Stimulated activated CD4-positive, alpha-beta T cell treated with anti-CD3 and anti-CD28 coated beads, Interleukin-2, amount 100 ng/mL, for 4 hours (primary cell): ENCODE measurements at regions not wholly inside any gene's neighbourhood (a gene's known extent, or its start where the extent isn't known, plus 50 kb on each side); places are given as distances from the start of the nearest gene placed in this dataset.
"Not testable (repeated sequence)": the region's sequence is repeated elsewhere in the genome, so short reads cannot be mapped to it uniquely, and the experiment has no call there.

Source experiments
- DNase-seq: peaks from one replicate; pipeline ENCODE4 v3.0.0-alpha.2; 2020; ENCODE audit warnings: low read depth

DNA sequence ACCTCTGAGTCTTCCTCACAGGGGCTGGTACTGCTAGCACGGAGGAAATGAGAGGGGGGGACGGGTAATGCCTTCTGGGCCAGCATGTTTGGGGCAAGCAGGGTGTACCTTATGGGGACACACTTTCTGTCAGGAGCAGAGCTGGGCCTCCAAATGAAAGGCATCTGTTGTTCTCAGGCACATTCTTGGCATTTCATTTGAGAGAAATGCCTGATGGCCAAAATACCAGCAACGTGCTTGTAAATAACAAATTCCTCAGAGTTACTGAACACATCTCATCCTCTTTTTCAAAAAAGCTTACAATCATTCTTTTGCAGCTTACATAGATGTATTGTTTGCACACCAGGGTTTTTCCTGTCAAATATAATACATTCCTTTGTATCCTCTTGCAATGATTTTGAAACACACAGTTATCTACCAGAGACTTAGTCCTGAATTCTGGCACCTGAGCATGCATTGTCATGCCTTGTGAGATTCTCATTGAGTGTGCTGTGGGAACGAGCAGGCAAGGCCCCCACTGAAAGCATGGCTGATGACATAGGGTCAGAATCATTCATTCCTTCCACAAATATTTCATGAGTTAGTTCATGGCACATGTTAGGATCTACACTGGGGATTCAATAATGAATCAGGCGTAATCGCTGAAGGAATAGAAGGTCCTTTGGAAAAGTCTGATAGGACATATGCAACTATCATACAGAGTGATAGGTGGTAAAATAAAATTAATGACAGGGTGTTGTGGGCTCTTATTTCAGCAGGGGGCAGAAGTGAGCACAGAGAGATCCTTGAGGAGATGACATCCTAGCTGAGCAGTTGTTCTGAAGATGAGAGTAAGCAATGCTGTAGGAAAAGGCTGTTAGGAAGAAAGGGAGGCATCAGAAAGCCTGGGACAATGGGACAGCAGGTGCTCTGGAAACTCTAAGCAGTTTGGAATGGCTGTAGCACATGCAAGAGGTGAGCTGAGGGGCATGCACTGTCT lies 260.9 kb upstream of the TUT7 start:
- no peak for DNase-seq

DNA sequence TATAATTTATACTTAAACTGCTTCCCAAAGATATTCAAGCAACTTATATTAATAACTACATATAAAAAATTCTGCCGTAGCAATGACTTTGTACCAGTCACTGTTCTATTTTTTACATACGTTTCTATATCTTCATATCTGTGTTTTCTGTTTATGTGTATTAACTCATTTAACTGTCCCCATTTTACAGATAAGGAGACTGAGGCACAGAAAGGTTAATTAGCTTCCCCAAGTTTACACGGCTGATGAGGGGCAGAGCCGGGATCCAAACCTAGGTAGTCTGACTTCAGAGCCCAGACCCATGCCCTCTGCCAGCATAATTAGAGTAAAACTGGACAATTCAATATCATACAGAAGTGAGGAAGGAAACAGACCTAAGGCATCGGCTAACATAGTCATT lies 259.7 kb upstream of the TUT7 start:
- DNase-seq = no peak

DNA sequence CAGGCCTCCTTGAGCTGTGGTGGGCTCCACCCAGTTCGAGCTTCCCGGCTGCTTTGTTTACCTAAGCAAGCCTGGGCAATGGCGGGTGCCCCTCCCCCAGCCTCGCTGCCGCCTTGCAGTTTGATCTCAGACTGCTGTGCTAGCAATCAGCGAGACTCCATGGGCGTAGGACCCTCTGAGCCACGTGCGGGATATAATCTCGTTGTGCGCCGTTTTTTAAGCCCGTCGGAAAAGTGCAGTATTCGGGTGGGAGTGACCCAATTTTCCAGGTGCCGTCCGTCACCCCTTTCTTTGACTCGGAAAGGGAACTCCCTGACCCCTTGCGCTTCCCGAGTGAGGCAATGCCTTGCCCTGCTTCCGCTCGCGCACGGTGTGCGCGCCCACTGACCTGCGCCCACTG lies 257.3 kb upstream of the TUT7 start:
- not testable (repeated sequence) for DNase-seq

DNA sequence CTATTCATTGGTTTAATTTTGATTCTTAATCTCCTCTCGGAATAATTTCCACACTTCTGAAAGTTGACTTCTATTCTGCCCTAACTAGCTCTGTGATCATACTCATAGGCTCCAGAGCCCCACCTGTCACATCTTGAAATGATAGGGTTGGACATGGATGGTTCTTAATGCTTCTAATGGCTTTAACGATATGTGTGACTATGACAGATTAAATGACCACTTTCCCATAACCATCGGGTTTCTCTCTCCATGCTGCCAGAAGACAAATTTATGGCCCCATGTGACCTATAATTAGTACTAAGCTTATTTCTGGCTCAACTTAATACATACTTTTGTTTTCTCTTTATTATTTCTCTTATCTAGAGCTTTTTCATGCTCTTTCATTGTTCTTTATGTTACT lies 251.1 kb upstream of the TUT7 start:
- DNase-seq = no peak

DNA sequence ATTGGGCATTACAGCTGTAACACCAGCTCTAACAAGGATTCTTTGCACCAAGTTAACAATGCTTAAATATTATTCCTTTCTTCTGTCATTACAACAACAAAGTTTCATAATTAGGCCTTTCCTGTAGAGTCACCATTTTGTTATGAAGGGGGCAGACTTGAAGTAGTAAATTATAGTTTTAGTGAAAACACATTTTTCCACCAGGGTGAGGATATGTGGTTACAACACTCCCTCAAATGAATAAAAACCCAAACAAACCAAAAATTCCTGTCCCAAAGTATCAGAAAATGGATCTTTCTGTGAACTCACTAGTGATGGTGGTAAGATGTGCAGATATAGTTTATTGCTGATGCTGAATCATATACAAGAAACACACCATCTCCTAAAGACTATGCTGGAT lies 250.5 kb upstream of the TUT7 start:
- DNase-seq = no peak

DNA sequence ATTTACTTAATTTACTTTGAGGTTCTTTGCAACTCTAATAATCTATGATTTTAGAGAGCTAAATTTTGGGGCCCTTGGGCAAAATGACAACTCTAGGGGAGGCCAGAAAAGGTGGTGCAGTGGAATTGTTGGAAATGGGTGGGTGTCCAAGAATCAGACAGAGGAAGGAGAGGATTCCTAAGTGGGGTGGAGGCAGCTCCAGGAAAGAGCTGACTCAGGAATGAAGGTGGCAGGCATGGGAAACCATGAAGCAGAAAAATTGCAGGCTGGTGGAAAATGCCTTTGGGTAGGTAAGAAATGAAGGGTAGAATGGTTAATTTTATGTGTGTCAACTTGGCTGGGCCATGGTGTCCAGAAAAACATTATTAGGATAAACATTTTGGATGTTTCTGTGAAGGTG lies 248.5 kb upstream of the TUT7 start:
- no peak for DNase-seq

DNA sequence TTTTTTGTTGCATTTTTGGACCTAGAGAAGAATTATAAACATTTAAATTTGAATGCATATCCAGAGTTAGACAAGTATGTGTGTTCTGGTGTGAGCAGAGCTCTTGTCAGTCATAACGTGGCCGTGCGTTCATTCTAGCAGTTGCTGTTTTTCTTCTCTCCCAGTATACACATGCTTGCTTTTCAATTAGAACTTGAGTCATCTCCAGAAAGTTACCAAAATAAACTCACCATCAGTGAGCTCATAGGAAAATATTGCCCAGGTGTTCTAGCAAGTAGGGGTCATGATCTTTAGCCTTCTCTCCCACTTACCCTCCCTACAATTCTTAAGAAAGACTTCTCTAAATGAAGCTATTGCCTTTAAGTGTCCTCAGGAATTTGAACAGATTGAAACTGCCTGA lies 247.5 kb upstream of the TUT7 start:
- no peak for DNase-seq

DNA sequence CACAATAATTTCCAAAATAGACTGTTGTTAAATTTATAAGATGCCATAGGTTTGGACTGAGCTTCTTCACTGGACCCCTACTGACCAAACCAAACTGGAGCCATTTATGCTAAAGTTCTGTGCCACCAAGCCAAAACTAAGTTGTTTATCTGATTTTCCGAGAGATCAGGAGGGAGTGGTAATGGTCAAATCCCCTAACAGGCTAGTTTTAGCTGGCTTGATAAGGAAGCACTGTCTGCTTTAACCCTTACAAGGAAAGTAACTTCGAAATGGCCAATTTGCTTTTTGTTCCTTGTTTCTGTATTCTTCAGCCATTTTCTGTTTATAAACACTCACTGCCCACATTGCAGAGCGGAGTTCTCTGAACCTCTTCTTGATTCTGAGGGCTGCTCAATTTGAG lies 246.8 kb upstream of the TUT7 start:
- no peak for DNase-seq

DNA sequence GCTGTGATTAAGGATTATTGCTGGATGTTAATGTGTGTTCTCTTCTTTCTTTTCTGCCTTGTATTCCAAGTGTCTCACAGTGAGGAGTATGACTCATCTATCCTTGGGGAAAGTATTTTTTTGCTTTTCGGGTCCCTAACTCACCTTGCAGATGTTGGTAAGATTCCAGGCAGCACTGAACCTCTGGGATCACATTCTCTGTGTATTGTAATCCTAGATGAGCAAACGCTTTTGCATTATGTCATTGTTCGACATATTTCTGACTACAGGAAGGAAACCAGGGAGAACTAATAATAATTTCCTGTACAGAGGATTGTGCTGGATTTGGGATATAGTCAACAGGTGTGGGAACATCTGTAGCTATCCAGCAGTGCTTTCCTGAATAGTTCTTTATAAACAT lies 246.1 kb upstream of the TUT7 start:
- DNase-seq = no peak

DNA sequence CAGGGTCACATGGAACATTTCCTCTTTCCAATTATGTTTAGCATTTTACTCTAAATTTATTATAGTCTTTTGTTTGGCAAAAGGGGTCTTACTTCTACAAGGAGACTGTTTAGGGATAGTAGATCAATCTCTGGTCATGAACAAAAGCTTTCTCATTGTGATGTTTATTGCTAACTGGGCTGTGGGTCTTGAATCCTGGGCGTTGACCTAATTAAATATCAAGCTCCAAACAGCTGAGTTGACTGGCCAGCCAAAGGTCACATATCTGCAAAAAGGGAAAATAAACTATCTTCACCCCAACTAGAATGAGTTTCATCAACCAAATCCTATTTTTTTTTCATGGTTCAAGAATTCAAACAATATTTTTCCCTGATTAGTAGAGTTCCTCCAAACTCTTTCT lies 245.4 kb upstream of the TUT7 start:
- no peak for DNase-seq

DNA sequence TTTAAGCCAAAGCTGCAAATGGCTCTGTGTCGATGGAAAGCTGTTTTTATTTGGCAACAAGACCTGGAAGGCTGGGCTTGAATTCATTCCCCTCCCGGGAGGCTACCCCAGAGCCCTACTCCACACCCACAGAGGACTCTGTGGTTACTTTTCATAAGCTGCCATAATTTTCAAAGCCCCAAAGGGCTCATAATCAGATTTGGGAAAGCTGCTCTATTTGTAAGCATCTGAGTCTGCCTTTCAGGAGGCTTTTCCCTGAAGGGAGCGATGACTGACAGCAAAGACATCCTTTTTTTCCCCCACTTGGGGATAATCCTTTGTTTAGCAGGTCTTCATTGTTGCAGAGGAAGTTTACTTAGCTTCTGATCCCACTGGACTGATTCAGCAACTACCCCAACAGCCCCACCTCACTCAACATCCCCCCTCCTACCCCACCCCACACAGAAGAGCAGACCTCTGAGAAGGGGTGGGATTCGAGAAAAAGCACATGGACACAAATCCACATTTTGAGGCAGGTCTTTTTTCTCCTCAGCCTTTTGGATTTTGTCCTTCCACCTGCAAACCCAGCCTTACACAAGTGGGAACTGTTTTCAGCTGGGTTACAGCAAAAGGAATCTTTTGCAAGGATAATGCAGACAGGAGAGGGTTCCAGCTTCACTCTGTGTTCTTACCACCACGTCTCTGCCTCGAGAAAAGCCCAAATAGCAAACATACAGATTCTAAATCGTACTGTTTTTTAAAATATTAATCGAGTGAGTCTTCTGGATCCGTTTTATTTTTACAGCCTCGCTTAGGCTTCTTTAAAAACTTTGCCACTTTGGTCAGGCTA lies 244.4 kb upstream of the TUT7 start:
- no peak for DNase-seq

DNA sequence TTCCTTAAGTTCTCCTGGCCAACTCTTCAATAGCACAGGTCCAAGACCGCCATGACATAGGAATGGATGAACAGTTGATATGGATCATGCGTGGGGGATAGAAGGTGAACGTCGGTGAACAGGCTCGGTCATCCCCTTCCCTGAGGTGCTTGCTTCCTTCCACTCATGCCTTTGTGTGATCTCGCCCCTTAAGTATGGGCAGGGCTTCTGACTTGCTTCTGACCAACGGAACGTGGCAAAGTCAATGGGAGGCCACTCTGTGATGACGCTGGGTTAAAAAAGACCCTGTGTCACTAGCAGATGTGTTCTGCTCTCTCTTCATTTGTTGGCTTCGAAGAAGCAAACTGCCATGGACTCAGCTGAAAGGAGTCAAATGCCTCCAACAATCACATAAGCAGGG lies 240.5 kb upstream of the TUT7 start:
- no peak for DNase-seq

DNA sequence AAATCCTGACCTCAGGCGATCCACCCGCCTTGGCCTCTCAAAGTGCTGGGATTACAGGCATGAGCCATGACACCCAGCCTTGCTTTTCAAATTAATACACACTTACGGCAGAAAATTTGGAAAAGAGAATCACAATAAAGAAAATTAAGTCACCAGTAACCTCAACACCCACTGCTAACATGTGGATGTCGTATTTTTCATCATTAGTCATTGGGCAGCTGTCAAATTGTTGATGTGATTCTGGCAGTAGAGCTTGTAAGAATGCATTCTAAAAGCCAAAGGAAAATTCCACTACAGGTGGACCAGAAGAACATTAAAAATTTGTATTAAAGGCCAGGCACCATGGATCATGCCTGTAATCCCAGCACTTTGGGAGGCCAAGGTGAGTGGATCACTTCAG lies 237.3 kb upstream of the TUT7 start:
- no peak for DNase-seq

DNA sequence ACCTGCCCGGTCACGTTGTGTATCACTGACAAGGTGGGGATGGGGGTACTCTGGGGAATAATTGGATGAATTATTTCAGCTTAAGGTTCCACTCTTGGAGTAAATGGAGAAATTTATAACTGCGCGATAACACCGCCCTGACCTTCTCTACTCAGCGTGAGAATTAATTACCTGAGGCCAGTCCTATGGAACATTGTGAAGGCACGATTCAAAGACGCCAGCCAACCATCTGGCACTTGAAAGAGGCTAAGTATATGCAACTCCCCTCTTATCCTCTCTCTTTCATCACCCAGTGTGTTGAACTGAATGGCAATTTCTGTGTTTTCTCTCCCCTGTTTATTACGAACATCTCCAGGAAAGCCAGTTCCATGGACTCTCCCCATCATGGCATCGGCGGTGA lies 235.5 kb upstream of the TUT7 start:
- no peak for DNase-seq

DNA sequence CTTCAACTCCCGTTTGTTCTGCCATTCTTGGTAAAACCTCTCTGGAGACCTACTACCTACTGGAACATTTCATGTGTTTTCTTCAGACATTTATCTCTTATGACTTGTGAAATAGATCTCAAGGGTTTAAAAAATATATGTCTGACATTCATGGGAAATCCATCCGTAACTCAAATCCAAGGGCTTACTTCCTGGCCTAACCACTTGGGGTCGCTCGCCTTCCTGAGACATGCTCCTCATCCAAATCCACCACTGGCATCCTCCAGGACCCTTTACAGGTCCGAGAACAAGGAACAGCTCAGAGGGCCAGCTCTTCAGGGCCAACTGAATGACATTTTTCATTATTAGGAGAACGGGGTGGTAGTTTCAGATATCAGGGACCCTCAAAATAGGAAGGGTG lies 235.1 kb upstream of the TUT7 start:
- no peak for DNase-seq

DNA sequence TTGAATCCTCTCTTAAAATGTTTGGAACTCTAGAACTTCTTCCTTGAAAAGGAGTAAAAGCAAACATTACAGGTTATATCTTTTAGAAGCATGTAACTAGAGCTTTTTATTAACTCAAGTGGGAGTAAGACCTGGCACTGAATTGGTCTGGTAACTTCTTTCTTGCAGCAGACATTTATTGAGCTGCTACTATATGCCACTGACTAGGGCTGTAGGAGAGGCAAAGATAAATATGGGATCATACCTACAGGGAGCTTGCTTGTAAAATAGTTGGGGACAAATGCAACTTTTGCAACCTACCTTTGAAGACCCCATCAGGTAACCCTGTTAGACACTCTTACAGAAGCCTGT lies 231.9 kb upstream of the TUT7 start:
- no peak for DNase-seq

DNA sequence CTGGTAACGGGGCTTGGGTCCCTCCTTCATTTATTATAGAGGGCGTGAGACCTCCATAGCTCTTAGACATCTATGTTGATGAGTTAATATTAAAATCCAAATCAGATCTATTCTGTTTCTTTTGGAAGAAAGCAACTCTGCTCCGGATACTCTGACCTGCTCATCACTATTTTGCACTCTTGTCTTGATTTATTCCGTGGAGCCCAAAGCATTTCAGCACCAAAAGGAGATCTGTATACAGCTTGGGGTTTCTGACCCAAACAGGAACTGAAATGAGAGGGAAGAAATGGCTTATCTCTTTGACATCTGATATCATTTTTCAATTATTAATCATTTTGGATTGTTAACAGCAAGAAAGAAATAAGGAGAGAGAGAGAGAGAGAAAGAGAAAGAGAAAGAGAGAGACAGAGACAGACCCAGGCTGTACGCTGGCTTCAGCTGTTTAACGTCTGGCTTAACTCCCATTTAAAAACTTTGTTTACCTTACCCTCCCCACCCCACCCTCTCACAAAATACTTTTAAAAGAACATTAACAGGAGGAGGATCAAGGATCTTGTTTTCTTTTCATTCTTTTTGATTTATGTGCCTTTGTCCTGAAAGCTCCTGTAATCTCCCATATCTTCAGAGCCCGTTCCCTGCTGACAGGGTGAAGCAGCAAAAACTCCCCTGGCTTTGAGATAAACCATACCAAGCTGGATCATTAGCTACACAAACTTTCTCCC lies 231.4 kb upstream of the TUT7 start:
- DNase-seq = no peak

DNA sequence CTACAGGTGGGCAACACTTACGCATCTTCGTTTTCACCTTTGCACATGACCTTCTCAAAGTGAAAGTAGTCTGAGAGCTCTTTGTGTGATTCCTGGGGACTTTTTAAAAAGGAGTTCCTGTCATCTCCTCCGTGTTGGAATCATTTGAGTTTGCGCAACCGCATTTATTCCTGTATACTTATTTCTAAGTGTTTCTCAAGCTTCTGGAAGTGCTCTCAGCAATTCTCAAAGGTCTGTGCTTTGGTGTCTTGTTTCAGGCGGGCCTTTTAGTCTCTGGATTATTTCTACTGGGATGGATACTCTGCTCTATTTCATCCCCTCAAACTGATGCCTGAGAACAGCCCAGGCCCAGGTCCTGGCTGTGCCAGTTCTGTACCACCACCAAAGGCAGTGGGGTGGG lies 226.5 kb upstream of the TUT7 start:
- no peak for DNase-seq

DNA sequence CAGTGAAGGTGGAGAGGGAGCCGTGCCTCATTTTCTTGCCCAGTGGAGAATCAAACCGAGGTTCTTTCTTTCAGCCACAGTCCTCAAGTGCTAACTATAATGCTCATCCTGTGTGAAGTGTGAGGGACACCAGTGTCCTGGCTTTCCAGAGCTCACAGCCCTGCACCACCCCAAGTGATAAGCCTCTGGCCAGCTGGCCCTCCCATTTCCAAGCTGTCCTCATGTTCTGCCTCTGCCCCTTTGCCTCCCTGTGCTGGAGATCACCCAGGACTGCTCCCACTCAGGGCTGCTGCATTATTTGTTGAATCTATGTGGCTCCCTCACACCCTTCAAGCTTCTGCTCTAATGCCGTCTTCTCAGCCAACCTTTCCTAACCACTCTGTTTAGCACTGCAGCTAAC lies 224.5 kb upstream of the TUT7 start:
- DNase-seq = no peak

DNA sequence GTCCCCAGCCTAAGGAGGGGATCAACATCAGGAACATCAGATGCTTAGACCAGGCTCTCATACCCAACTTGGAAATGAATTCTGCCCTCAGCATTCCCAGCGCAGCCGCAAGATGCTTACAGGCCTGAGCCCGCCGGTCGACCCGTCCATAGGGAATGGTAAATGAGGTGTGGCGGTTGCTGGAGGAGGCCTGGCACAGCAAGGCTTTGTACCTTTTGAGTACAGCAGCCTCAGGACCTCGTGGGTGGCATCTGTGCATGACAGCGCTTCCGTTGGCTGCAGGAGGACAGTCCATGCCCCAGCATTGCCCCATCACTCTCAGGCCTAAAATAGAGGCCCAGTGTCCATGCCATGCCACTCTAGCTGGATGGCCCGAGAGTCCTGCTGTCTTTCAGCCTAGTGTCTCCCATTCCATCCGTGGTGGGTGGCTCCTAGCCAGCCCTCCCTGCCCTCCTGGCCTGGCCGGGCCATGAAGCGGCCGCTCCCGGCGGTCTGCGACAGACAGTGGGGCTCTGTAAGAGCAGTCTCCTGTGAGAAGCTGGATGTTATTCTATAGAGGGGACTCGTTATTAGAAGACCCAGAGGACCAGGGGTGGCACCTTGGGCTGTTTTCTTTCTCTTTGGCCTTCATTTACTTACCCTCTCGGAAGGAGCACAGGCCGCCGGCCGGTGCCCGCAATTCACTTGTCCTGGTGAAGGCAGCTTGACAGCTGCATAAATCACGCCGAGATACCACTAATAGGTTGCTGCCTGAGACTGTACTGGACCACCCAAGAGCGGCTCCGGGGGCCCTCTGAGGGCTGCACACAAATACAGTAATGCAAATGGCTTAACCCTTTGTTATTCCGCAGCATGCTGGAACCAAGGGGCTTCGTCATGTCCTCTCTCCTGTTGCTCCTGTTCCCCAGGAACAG lies 223.5 kb upstream of the TUT7 start:
- no peak for DNase-seq

DNA sequence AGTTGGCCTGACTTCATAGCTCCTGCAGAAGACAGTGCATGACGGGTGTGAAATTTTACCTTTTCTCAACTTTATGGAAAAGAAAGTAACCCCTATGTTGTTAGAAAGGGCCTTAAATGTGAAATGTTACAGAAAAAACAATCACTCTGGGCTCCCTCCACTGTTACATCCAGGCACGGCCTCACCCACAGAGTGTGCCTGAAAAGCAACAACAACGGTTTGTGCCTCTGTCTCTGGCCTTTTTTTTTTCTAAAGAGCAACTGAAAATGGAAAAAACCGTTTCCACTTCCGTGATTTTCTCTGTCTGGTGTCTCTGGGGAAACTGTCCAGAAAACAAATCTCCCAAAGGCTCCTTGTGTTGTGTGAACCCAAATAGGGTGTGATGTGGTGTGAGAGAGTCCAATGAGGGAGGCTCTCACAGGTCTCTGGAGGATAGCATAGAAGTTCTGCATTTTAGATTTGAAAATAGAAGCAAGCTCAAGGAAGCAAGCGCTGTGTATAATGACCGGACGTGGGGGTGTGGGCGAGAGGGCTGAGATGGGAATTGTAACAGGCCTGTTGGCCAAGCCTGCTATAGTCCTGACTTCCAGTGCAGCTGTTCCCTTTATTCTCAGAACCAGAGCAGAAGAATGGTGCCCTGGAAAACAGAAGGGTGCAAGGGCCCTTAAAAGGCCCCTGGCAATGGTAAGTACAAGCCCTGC lies 221.8 kb upstream of the TUT7 start:
- DNase-seq = no peak
